Ascending aorta (tissue), 2 donors: ENCODE measurements at regions not wholly inside any gene's neighbourhood (a gene's known extent, or its start where the extent isn't known, plus 50 kb on each side); places are given as distances from the start of the nearest gene placed in this dataset.

Experiments used
- DNase-seq, 2 donors: peaks; one replicate each; pipeline ENCODE4 v3.0.0-alpha.2; 2019; ENCODE audit warnings: low spot score in 2 of 2
- H3K27ac ChIP-seq, 2 donors: fragments of 200-600 bp; sonication (generic); one replicate each; pipeline ENCODE4 v1.5.1; 2016 to 2017; ENCODE audit warnings: mild to moderate bottlenecking in 1 of 2
- H3K27me3 ChIP-seq: fragments of 200-600 bp; sonication (generic); one replicate; pipeline ENCODE4 v1.5.1; 2017
- H3K36me3 ChIP-seq, 2 donors: fragments of 200-600 bp; sonication (generic); one replicate each; pipeline ENCODE4 v1.5.1; 2016
- H3K4me1 ChIP-seq, 2 donors: fragments of 200-600 bp; sonication (generic); one replicate each; pipeline ENCODE4 v1.5.1; 2016 to 2017; ENCODE audit warnings: mild to moderate bottlenecking in 1 of 2
- H3K4me3 ChIP-seq, 2 donors: fragments of 200-600 bp; sonication (generic); one replicate each; pipeline ENCODE4 v1.5.1; 2016 to 2017; ENCODE audit warnings: mild to moderate bottlenecking in 1 of 2
- H3K9me3 ChIP-seq, 2 donors: fragments of 200-600 bp; sonication (generic); one replicate each; pipeline ENCODE4 v1.5.1; 2016
- intact Hi-C: fragments of 100-400 bp; cut with DNase I; formaldehyde crosslinking; loops from one replicate; pipeline ENCODE4 v1.15.1; 2023
- TF ChIP-seq, protein P1 (sequence below), 3 experiments: fragments of 200-600 bp in 2 of 3; fragments of 450-650 bp in 1 of 3; sonication (generic) in 2 of 3; IDR thresholded peaks; one replicate each; pipeline ENCODE4 v1.5.1; 2016 to 2019; ENCODE audit warnings: antibody characterized with exemption in 3 of 3, mild to moderate bottlenecking in 1 of 3, moderate library complexity in 1 of 3

DNA sequence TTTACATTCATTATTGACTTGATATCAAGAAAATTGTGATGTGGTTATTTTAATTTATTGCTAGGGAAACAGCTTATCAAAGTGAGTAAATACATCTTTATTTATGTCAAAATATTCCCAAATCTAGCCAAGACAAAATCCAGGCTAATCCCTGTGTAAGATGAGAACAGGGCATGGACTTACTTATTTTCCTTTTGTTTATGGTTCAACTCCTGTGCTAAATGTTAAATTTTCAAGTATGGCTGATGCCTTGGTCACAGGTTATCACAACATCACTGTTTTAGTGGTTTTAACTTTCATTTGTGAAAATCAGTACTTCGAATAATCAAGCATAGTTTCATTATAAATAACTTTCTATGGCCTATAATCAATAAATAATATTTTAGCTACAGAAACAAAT is 657.0 kb upstream of the SYT4 start:
- Histone ChIP-seq H3K4me3 (no peak overlapping the region), H3K4me1 (no peaks in the 10 kb centered on the region), H3K36me3 (no peaks in the 10 kb centered on the region), H3K27me3 (no peaks in the 10 kb centered on the region), H3K9me3 (no peaks in the 10 kb centered on the region), H3K27ac (no peak overlapping the region)
- TF ChIP-seq, protein P1, sequence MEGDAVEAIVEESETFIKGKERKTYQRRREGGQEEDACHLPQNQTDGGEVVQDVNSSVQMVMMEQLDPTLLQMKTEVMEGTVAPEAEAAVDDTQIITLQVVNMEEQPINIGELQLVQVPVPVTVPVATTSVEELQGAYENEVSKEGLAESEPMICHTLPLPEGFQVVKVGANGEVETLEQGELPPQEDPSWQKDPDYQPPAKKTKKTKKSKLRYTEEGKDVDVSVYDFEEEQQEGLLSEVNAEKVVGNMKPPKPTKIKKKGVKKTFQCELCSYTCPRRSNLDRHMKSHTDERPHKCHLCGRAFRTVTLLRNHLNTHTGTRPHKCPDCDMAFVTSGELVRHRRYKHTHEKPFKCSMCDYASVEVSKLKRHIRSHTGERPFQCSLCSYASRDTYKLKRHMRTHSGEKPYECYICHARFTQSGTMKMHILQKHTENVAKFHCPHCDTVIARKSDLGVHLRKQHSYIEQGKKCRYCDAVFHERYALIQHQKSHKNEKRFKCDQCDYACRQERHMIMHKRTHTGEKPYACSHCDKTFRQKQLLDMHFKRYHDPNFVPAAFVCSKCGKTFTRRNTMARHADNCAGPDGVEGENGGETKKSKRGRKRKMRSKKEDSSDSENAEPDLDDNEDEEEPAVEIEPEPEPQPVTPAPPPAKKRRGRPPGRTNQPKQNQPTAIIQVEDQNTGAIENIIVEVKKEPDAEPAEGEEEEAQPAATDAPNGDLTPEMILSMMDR (IDR thresholded peaks at IDR 0.05): no peak
- DNase-seq: no peak
- intact Hi-C loops: no loop called here

DNA sequence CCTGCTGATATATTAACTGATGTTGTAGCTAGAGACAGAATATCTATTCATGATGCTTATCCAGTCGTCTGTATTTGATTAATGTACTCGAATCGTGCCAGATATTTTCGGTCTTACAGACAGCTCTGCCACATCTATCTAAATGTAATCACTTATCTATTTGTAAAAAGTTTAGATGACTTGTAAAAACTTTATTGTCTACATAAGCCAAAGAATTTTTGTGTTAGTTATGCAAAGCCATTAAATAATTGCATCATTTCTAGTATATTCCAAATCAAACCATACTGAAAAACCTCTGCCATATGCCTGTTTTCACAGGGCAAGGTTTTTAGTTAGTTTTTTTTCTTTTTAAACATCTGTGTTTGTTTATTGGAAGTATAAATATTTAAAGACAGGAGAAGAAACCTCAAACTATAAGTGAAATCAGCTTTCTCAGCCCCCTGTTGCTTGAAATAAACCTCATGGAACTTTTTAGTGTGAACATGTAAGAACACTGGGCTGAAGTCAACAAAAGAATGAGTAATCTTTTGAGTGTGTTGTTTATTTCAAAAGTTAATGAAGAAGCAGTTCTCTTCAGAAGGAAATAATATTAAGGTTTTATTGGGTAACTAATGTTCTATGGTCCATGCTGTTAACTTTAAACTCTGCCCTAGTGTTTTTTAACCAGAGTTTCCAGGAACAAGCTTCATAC is 657.6 kb upstream of the SYT4 start:
- H3K4me3 ChIP-seq: no peak overlapping the region
- no peaks in the 10 kb centered on the region for H3K9me3 ChIP-seq
- H3K36me3 ChIP-seq: no peaks in the 10 kb centered on the region
- TF ChIP-seq, protein P1 (IDR thresholded peaks at IDR 0.05): no peak
- DNase-seq: no peak
- intact Hi-C loops: no loop called here
- no peaks in the 10 kb centered on the region for H3K4me1 ChIP-seq
- H3K27ac ChIP-seq: no peak overlapping the region
- H3K27me3 ChIP-seq: no peaks in the 10 kb centered on the region

DNA sequence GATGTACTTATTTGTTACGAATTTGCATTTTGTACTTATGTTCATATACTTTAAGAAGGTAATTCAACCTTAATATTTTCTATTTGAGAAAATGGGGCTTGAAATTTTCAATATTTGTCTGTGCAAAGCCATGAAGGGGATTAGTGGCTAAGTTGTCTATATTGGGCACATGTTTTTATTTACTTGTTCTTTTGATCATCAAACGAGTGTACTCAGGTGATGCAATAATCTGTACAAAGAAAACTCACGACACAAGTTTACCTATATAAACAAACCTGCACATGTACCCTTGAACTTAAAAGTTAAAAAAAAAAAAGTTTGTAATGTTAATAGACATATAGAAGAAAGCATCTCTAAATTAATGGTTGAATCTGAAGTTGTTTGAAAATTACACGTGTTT is 658.9 kb upstream of the SYT4 start:
- no peak for DNase-seq
- no peak overlapping the region for H3K4me3 ChIP-seq
- H3K4me1 ChIP-seq: no peaks in the 10 kb centered on the region
- no peaks in the 10 kb centered on the region for H3K27me3 ChIP-seq
- H3K36me3 ChIP-seq: no peaks in the 10 kb centered on the region
- TF ChIP-seq, protein P1 (IDR thresholded peaks at IDR 0.05): no peak
- no peaks in the 10 kb centered on the region for H3K9me3 ChIP-seq
- H3K27ac ChIP-seq: no peak overlapping the region
- intact Hi-C loops: no loop called here

DNA sequence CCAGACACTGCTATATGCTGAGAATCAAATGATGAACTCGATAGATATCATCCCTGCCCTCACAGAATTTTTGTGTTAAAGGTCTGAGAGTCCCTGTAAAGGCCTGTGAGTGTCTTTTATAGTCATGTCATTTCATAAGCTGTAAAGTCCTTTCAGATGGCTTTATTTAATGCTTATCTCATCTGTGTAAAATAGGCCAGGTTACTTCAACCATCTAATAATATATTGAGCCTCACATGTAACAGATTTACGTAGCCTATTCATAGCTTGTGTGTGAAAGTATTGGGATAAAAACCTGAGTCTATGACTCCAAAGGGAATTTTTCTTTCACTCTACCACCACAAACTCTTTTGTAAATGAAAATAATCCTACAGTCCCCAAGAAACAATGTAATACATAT is 672.0 kb upstream of the SYT4 start:
- Histone ChIP-seq H3K4me1 (no peaks in the 10 kb centered on the region), H3K9me3 (no peaks in the 10 kb centered on the region), H3K27me3 (no peaks in the 10 kb centered on the region), H3K4me3 (no peak overlapping the region), H3K27ac (no peak overlapping the region), H3K36me3 (no peaks in the 10 kb centered on the region)
- TF ChIP-seq, protein P1 (IDR thresholded peaks at IDR 0.05): no peak
- no peak for DNase-seq
- intact Hi-C loops: no loop called here

DNA sequence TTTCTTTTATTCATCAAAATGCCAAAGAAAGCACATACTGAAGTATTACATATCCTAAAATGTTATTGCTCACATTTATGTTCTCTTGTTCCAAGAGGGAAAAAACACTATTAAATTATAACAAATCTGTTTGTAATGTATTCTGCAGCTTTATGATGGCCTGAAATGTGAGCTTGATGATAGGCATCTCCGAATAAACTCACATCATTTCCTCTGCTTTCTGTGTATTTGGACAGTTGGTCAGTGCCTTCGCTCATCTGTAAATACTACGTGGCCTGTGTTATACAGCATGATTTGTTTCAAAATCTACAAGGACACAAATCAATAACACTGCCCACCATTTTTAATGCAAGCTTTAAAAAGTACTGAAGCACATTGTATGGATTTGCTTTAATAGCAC is 672.8 kb upstream of the SYT4 start:
- Histone ChIP-seq H3K4me3 (no peak overlapping the region), H3K9me3 (no peaks in the 10 kb centered on the region), H3K27me3 (no peaks in the 10 kb centered on the region), H3K27ac (no peak overlapping the region), H3K36me3 (no peaks in the 10 kb centered on the region), H3K4me1 (no peaks in the 10 kb centered on the region)
- intact Hi-C loops: no loop called here
- TF ChIP-seq, protein P1 (IDR thresholded peaks at IDR 0.05): no peak
- no peak for DNase-seq

DNA sequence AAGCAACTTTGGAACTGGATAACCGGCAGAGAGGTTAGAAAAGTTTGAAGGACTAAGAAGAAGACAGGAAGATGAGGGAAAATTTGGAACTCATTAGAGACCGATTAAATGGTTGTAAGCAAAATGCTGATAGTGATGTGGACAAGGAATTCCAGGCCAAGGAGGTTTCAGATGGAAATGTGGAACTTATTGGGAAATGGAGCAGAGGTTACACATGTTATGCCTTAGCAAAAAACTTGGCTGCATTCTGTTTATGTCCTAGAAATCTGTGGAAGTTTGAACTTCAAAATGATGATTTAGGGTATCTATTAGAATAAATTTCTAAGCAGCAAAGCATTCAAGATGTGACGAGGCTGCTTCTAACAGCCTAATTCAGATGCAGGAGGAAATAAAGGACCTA is 675.1 kb upstream of the SYT4 start:
- Histone ChIP-seq H3K4me1 (no peaks in the 10 kb centered on the region), H3K4me3 (no peak overlapping the region), H3K27ac (no peak overlapping the region), H3K36me3 (no peaks in the 10 kb centered on the region), H3K27me3 (no peaks in the 10 kb centered on the region), H3K9me3 (no peaks in the 10 kb centered on the region)
- intact Hi-C loops: no loop called here
- DNase-seq: no peak
- TF ChIP-seq, protein P1 (IDR thresholded peaks at IDR 0.05): no peak
